HCT116 (cell line): ENCODE measurements at regions not wholly inside any gene's neighbourhood (a gene's known extent, or its start where the extent isn't known, plus 50 kb on each side); places are given as distances from the start of the nearest gene placed in this dataset.

ENCODE experiments used
- ATAC-seq: fragments of 200-7000 bp; cut with Tn5 transposase; 2 replicates; pipeline ENCODE4 v1.9.1; 2020; ENCODE audit warnings: mild to moderate bottlenecking, moderate library complexity
- BruUV-seq: library from RNA; stranded (reverse); fragments of 400-500 nt; replicated peaks from 2 replicates; lab custom pipeline; 2021; lab: Mats Ljungman, UMichigan
- CTCF ChIA-PET: fragments of 300-600 bp; sonication (Branson Sonifier 250); formaldehyde crosslinking; loops from one replicate; lab custom pipeline; 2021; ENCODE audit warnings: antibody characterized with exemption; lab: Charles Lee
- POLR2A ChIA-PET: fragments of 300-600, 350-600 bp; sonication (Branson Sonifier 250); formaldehyde crosslinking; loops from one replicate; lab custom pipeline; 2021; ENCODE audit warnings: antibody characterized with exemption; lab: Charles Lee
- RAD21 ChIA-PET, 2 experiments: fragments of 300-600 bp; sonication (Branson Sonifier 250); formaldehyde crosslinking; loops; one replicate each; lab custom pipeline; 2023; ENCODE audit warnings: low total read pairs in 2 of 2; ENCODE audit not compliant: uncharacterized antibody in 2 of 2, unreplicated experiment in 2 of 2, low non-redundant PET in 1 of 2; lab: Charles Lee
- DNase-seq: peaks from one replicate; pipeline ENCODE4 v3.0.0-alpha.2; 2010; ENCODE audit warnings: low read depth, low spot score
- H2AFZ ChIP-seq: fragments of 200-600 bp; shearing (Covaris generic), sonication (generic); 2 replicates; pipeline ENCODE4 v1.6.1; 2017; ENCODE audit warnings: low read depth, mixed run types, mixed read lengths, antibody characterized with exemption, low read length; ENCODE audit not compliant: poor library complexity, severe bottlenecking
- H3K27ac ChIP-seq: 2 replicates; pipeline ENCODE4 v1.5.1; 2012; ENCODE audit warnings: low read depth, low read length
- H3K27me3 ChIP-seq: fragments of 200-600 bp; sonication (generic); 2 replicates; pipeline ENCODE4 v1.6.1; 2016; ENCODE audit warnings: mixed run types, low read length, mixed read lengths; ENCODE audit not compliant: insufficient read depth
- H3K36me3 ChIP-seq, 2 experiments: fragments of 200-500 bp in 1 of 2; fragments of 200-600 bp in 1 of 2; sonication (Bioruptor generic) in 1 of 2; sonication (generic) in 1 of 2; 2 replicates each; pipeline versions ENCODE4 v1.5.1 to v1.6.1; 2014 to 2016; ENCODE audit warnings: low read length in 2 of 2, inconsistent platforms in 1 of 2, mixed read lengths in 1 of 2, mixed run types in 1 of 2; ENCODE audit not compliant: insufficient read depth in 2 of 2, control insufficient read depth in 1 of 2
- H3K4me1 ChIP-seq, 2 experiments: fragments of 200-600 bp in 1 of 2; sonication (generic) in 1 of 2; 2 replicates each; pipeline versions ENCODE4 v1.5.1 to v1.6.1; 2012 to 2017; ENCODE audit warnings: low read length in 2 of 2, inconsistent platforms in 1 of 2, mild to moderate bottlenecking in 1 of 2, mixed read lengths in 1 of 2, mixed run types in 1 of 2, moderate library complexity in 1 of 2; ENCODE audit not compliant: insufficient read depth in 2 of 2, control insufficient read depth in 1 of 2
- H3K4me2 ChIP-seq: fragments of 200-600 bp; sonication (generic); 2 replicates; pipeline ENCODE4 v1.6.1; 2017; ENCODE audit warnings: mixed run types, low read length, mixed read lengths
- H3K4me3 ChIP-seq, 2 experiments: fragments of 200-600 bp in 1 of 2; sonication (generic) in 1 of 2; replicated peaks in 1 of 2; 2 replicates each; pipeline ENCODE4 v1.5.1; 2011 to 2016; ENCODE audit warnings: low read length in 2 of 2, control low read depth in 1 of 2, low read depth in 1 of 2, mild to moderate bottlenecking in 1 of 2, mixed read lengths in 1 of 2, mixed run types in 1 of 2
- H3K79me2 ChIP-seq: fragments of 200-600 bp; sonication (generic); 2 replicates; pipeline ENCODE4 v1.6.1; 2017; ENCODE audit warnings: mild to moderate bottlenecking, mixed run types, low read length, moderate library complexity, mixed read lengths; ENCODE audit not compliant: insufficient read depth
- H3K9ac ChIP-seq: fragments of 200-600 bp; sonication (generic); 2 replicates; pipeline ENCODE4 v1.6.1; 2016; ENCODE audit warnings: low read length, mixed read lengths
- H3K9me2 ChIP-seq: fragments of 200-600 bp; sonication (generic), shearing (Covaris generic); 2 replicates; pipeline ENCODE4 v1.6.1; 2017; ENCODE audit warnings: mixed run types, mild to moderate bottlenecking, moderate library complexity; ENCODE audit not compliant: insufficient read depth
- H3K9me3 ChIP-seq, 2 experiments: fragments of 200-500 bp in 1 of 2; fragments of 200-600 bp in 1 of 2; sonication (Bioruptor generic) in 1 of 2; sonication (generic) in 1 of 2; 2 replicates each; pipeline ENCODE4 v1.6.1; 2014 to 2017; ENCODE audit warnings: low read length in 2 of 2, mixed read lengths in 2 of 2, inconsistent platforms in 1 of 2, low read depth in 1 of 2, mild to moderate bottlenecking in 1 of 2, mixed run types in 1 of 2, moderate library complexity in 1 of 2; ENCODE audit not compliant: control insufficient read depth in 1 of 2, insufficient read depth in 1 of 2
- H4K20me1 ChIP-seq: fragments of 200-600 bp; sonication (generic), shearing (Covaris generic); 2 replicates; pipeline ENCODE4 v1.6.1; 2017; ENCODE audit warnings: mixed run types, mild to moderate bottlenecking, moderate library complexity; ENCODE audit not compliant: insufficient read depth
- ATF3 ChIP-seq: IDR thresholded peaks from 2 replicates; pipeline ENCODE4 v1.6.1; 2012
- CBX3 ChIP-seq: IDR thresholded peaks from 2 replicates; pipeline ENCODE4 v1.6.1; 2012; ENCODE audit warnings: low read depth
- CEBPB ChIP-seq: IDR thresholded peaks from 2 replicates; pipeline ENCODE4 v1.6.1; 2012; ENCODE audit warnings: low read depth
- EGR1 ChIP-seq: IDR thresholded peaks from 2 replicates; pipeline ENCODE4 v1.6.1; 2012; ENCODE audit warnings: low read depth
- EZH2phosphoT487 ChIP-seq: fragments of 200-600 bp; IDR thresholded peaks from 2 replicates; pipeline ENCODE4 v1.6.1; 2018; ENCODE audit warnings: antibody characterized with exemption, borderline replicate concordance
- FOSL1 ChIP-seq: IDR thresholded peaks from 2 replicates; pipeline ENCODE4 v1.6.1; 2012; ENCODE audit warnings: low read depth
- JUND ChIP-seq: IDR thresholded peaks from 2 replicates; pipeline ENCODE4 v1.6.1; 2012
- MAX ChIP-seq: IDR thresholded peaks from 2 replicates; pipeline ENCODE4 v1.6.1; 2012
- POLR2A ChIP-seq: IDR thresholded peaks from 2 replicates; pipeline ENCODE4 v1.7.0; 2011; ENCODE audit warnings: borderline replicate concordance; ENCODE audit not compliant: insufficient read depth, insufficient read length; ENCODE audit errors: extremely low read depth
- RAD21 ChIP-seq: IDR thresholded peaks from 2 replicates; pipeline ENCODE4 v1.6.1; 2012; ENCODE audit warnings: low read depth, mild to moderate bottlenecking
- REST ChIP-seq: IDR thresholded peaks from 2 replicates; pipeline ENCODE4 v1.6.1; 2012; ENCODE audit warnings: low read depth
- SIN3A ChIP-seq: IDR thresholded peaks from 2 replicates; pipeline ENCODE4 v1.6.1; 2012; ENCODE audit warnings: low read depth
- SP1 ChIP-seq: IDR thresholded peaks from 2 replicates; pipeline ENCODE4 v1.6.1; 2012; ENCODE audit warnings: low read depth
- SRF ChIP-seq: IDR thresholded peaks from 2 replicates; pipeline ENCODE4 v1.6.1; 2012; ENCODE audit warnings: low read depth
- TCF7L2 ChIP-seq: IDR thresholded peaks from 2 replicates; pipeline ENCODE4 v1.7.0; 2011; ENCODE audit warnings: borderline replicate concordance, inconsistent platforms; ENCODE audit not compliant: insufficient read depth, insufficient read length; ENCODE audit errors: extremely low read depth
- YY1 ChIP-seq: IDR thresholded peaks from 2 replicates; pipeline ENCODE4 v1.6.1; 2011; ENCODE audit warnings: low read length, low read depth, moderate library complexity, mild to moderate bottlenecking; ENCODE audit not compliant: insufficient replicate concordance; ENCODE audit errors: extremely low read depth
- ZBTB33 ChIP-seq: IDR thresholded peaks from 2 replicates; pipeline ENCODE4 v1.6.1; 2011; ENCODE audit warnings: mild to moderate bottlenecking, low read length, moderate library complexity; ENCODE audit not compliant: insufficient replicate concordance; ENCODE audit errors: extremely low read depth
- ZFX ChIP-seq: fragments of 450-650 bp; IDR thresholded peaks from 2 replicates; pipeline ENCODE4 v1.6.1; 2017
- ZNF274 ChIP-seq: fragments of 200-500 bp; sonication (Bioruptor generic); IDR thresholded peaks from 2 replicates; pipeline ENCODE4 v1.6.1; 2014; ENCODE audit warnings: mild to moderate bottlenecking, low read depth, low read length, inconsistent platforms
- intact Hi-C: fragments of 100-400 bp; cut with micrococcal nuclease; formaldehyde crosslinking; loops from 2 replicates; pipeline ENCODE4 v1.10.0; 2022
- TF ChIP-seq, protein P1 (sequence below), 3 experiments: fragments of 200-600 bp in 1 of 3; sonication (generic) in 1 of 3; IDR thresholded peaks in 2 of 3; conservative IDR thresholded peaks in 1 of 3; 2 replicates each; pipeline ENCODE4 v1.5.1; 2012 to 2017; ENCODE audit warnings: low read depth in 2 of 3, low read length in 2 of 3, antibody characterized with exemption in 1 of 3, borderline replicate concordance in 1 of 3, control low read depth in 1 of 3, mild to moderate bottlenecking in 1 of 3, mixed read lengths in 1 of 3, mixed run types in 1 of 3, moderate library complexity in 1 of 3; ENCODE audit not compliant: insufficient read depth in 1 of 3

- no peaks in the 10 kb centered on the region for H3K4me1 ChIP-seq
- ChIA-PET POLR2A (no interaction called here), RAD21 (no interaction called here), CTCF (no interaction called here)
- intact Hi-C loops = no loop called here
- H2AFZ ChIP-seq = no peak overlapping the region
- H3K79me2 ChIP-seq = no peaks in the 10 kb centered on the region
- H3K27me3 ChIP-seq = no peaks in the 10 kb centered on the region
- no peaks in the 10 kb centered on the region for H3K9me3 ChIP-seq
- H3K27ac ChIP-seq = no peak overlapping the region
- no peak overlapping the region for H3K9ac ChIP-seq
- H3K4me2 ChIP-seq = no peak overlapping the region
- ATAC-seq = no peak
- no peaks in the 10 kb centered on the region for H3K9me2 ChIP-seq
- no peaks in the 10 kb centered on the region for H3K36me3 ChIP-seq
- no TSS peak for BruUV-seq
- no peak overlapping the region for H3K4me3 ChIP-seq
- TF ChIP-seq EZH2phosphoT487 (no peak), ZBTB33 (no peak), SP1 (no peak), RAD21 (no peak), SIN3A (no peak), TCF7L2 (no peak), CBX3 (no peak), YY1 (no peak), POLR2A (no peak), EGR1 (no peak), MAX (no peak), ZNF274 (no peak), REST (no peak), ATF3 (no peak), SRF (no peak), ZFX (no peak), CEBPB (no peak), JUND (no peak), FOSL1 (no peak)
- TF ChIP-seq, protein P1, sequence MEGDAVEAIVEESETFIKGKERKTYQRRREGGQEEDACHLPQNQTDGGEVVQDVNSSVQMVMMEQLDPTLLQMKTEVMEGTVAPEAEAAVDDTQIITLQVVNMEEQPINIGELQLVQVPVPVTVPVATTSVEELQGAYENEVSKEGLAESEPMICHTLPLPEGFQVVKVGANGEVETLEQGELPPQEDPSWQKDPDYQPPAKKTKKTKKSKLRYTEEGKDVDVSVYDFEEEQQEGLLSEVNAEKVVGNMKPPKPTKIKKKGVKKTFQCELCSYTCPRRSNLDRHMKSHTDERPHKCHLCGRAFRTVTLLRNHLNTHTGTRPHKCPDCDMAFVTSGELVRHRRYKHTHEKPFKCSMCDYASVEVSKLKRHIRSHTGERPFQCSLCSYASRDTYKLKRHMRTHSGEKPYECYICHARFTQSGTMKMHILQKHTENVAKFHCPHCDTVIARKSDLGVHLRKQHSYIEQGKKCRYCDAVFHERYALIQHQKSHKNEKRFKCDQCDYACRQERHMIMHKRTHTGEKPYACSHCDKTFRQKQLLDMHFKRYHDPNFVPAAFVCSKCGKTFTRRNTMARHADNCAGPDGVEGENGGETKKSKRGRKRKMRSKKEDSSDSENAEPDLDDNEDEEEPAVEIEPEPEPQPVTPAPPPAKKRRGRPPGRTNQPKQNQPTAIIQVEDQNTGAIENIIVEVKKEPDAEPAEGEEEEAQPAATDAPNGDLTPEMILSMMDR (IDR thresholded peaks at IDR 0.05 in 2 of 3, conservative IDR thresholded peaks at IDR 0.05 in 1 of 3; ENCODE audit: borderline replicate concordance in 1 of 3, insufficient read depth in 1 of 3, low read depth in 2 of 3, low read length in 2 of 3) = no peak
- TF ChIP-seq, all 23 proteins: peak for 0
- no peaks in the 10 kb centered on the region for H4K20me1 ChIP-seq
- no peak for DNase-seq
Measured at GRCh38 chr2:66641685-66642084, 206.8 kb downstream of the MEIS1 start.
